ENCODE measurements at regions not wholly inside any gene's neighbourhood (a gene's known extent, or its start where the extent isn't known, plus 50 kb on each side); places are given as distances from the start of the nearest gene placed in this dataset.

DNA sequence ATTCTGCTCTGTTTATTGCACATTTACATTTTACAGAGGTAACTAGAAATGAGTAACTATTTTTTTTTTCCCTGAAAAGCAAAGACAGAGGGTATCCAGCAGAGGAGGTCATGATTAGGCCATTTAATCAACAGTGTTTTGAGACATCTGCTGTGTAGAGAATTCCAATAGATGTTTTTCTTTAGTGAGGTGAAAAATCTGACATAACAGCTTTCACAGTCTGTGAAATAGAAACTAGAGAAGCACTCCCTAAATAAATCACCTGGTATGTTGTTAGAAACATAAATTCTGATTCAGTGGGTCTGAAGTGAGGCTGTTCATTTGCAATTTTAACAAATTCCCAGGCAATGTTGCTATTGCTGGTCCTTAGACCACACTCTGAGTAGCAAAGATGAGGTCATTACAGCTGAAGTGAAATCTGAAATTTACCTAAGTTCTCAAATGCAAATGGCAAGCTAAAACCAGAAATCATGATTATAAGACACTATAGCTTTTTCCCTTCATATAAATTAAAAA, 329.2 kb upstream of the LRRC3B start:
- TF ChIP-seq CTCF (IDR thresholded peaks at IDR 0.05 in 2 of 3, conservative IDR thresholded peaks at IDR 0.05 in 1 of 3; ENCODE audit: control insufficient read depth in 2 of 3, extremely low read depth in 1 of 3, insufficient read depth in 1 of 3, low read depth in 3 of 3, low read length in 3 of 3): no peak
- TF ChIP-seq POU2F2 (IDR thresholded peaks at IDR 0.05; ENCODE audit: borderline replicate concordance, low read depth, low read length): no peak
